GM19452 (cell line): ENCODE measurements at regions not wholly inside any gene's neighbourhood (a gene's known extent, or its start where the extent isn't known, plus 50 kb on each side); places are given as distances from the start of the nearest gene placed in this dataset.

Experiments
- ATAC-seq: cut with Tn5 transposase; IDR thresholded peaks from one replicate; pipeline ENCODE4 v1.9.1; 2021; ENCODE audit not compliant: unreplicated experiment

DNA sequence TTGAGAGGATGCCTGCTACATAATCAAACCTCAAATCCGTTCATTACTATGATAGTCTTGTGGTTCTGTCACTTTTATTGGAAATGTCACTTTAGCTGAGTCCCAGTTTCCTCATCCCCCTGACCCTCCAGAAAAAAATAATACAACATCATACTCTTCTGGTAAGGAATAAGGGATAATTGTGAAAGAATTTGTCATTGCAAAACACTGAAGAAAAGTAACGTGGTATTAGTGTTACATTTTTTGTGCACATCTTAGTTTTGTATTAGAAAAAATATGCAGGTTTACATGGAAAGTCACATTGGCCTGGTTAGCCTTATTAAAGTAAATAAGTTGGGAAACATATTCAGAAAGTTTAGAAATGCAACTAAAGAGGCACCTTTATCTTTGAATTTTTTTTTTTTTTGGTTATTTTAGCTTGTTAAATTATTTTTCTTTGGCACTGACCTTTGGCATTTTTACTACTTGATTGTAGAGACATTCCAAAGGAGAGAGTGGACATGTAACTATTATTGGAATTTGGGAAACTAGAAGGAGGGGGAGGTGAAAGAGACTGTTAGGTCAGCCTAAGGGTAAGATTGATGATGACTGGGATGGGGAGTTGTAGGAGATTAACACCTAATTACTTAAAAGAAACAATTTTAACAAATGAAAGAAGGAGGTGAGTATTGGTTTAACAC is 462.2 kb upstream of the RARB start:
- no peak for ATAC-seq

GRCh38 chr3:24968036-24968435 is 460.0 kb upstream of the RARB start:
- ATAC-seq, result no peak

GRCh38 chr3:24972491-24972890 is 455.6 kb upstream of the RARB start:
- no peak for ATAC-seq

DNA sequence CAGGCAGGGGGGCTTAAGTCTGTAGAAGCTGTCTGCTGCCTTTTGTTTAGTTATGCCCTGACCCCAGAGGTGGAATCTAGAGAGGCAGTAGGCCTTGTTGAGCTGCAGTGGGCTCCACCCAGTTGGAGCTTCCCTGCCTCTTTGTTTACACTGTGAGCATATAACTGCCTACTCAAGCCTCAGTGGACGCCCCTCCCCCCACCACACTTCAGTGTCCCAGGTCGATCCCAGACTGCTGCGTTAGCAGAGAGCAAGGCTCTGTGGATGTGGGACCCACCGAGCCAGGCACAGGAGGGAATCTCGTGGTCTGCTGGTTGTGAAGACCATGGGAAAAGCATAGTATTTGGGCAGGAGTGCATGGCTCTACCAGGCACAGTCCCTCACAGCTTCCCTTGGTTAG is 446.8 kb upstream of the RARB start:
- ATAC-seq, result no peak

DNA sequence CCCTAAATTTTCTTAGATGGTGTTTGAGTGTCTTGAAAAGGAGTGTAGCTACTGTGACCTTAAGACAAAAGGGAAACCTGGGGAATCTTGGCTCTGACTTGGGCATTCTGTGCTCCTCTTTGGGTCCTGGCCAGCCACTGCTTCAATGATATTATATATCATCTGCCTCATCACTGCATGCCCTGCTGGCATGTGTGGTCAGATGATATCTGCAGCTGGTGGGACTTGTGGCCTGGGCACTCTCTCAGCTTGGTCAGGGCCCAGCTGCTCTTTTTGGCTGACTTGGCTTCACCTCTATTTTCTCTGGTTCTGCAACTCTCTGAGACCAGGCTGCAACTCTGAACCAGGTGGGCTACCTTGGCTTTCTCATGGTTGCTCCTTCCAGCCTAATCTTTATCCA is 446.1 kb upstream of the RARB start:
- no peak for ATAC-seq

DNA sequence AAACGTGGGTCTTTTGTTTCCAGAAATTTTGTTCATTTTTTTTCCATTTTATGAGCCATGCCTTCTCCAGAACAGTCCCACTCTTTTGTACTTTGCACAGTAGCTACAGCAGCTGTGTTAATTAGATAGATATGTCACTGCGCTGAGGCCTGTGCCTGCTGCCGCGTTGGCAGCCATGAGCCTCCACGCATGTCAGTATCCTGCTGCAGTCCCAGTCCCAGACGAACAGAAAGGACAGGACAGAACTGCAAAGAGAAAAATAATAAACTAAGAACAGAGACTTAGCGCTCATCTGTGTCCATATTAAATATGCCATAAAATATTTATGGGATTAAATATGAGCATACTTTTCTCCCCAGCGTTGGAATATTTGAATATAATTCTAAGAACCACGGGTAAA is 442.4 kb upstream of the RARB start:
- ATAC-seq, result no peak

DNA sequence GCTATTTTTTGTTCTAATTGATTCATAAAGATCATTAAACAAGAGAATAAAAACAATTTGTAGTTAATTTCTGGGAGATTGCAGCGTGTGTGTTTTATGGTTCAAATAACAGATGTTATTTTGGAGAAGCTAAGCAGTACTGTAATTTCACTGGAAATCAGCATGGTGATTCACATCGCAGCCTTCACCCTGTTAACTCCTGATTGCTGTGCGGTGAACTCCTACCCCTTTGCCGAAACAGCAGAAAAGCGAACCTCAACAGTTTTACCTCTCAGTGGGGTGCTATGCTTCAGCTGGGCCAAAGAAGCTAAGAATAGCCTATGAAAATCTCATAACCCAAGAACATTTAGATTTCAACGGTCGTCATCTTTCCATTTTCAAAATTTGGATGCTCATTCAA is 441.5 kb upstream of the RARB start:
- ATAC-seq, result no peak

DNA sequence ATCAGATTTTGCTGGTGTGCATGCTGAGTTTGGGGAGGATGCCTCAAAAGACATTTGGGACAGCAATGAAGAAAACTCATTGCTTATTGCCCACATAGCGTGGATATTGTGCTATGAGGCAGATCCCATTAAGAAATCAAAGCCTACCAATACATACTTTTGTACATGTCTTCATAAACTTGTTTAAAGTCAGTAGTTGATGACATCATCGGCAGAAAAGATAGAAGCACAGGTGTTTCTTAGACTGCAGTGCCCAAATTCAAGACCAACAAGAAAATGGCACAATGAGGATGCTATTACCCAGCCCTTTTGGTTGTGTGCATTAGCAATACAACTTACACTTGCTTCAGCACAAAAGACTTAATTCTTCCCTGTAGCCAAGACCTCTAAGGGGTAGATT is 428.7 kb upstream of the RARB start:
- no peak for ATAC-seq

DNA sequence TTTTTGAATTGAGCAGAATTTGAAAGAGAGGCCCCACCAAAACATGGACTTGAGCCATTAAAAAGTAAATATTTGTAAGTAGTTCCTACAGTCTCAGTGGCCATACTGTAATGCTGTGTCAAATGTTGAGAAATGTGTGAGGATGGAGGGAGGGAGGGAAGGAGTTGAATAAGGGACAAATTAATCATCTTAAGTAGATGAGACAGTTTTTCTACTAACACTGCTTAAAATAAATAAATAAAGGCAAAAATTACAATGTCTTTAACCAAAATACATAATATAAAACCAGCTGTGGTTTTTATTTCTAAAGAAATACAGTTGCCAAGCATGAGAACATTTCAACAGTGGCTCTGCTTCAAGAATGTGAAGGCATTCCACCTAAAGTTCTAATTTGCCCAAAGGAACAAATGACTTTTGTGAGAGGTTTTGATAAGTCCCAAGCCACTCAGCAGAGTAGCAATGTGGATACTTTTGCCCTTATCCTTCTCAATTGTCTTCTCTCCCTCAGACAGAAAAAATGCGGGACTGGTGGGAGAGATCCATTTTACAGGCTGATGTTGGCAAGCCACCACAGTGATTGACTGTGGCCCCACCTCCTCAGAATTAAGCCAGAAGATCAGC is 427.0 kb upstream of the RARB start:
- no peak for ATAC-seq

GRCh38 chr3:25002052-25002451 is 426.0 kb upstream of the RARB start:
- ATAC-seq, result no peak

GRCh38 chr3:25007974-25008658 is 419.9 kb upstream of the RARB start:
- ATAC-seq, result peak; percentile 98

DNA sequence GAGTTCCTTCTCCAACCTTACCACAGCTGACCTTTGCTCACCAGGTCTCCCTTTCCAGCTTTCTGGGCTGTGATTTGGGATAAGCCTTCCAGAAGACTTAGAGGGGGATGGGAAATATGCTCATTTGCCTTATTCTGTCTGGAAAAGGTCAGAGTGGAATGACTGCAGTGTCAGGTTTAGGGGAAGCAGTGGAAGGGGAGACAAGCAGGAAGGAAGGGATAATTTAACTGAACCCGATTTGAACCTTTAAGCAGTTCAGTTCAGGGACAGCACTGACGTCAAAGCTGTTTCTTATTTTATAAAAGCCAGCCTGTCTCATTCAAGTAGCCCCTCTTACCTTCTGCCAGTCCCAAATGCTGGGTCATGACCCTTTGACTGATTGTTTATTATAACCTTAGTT is 418.4 kb upstream of the RARB start:
- no peak for ATAC-seq

DNA sequence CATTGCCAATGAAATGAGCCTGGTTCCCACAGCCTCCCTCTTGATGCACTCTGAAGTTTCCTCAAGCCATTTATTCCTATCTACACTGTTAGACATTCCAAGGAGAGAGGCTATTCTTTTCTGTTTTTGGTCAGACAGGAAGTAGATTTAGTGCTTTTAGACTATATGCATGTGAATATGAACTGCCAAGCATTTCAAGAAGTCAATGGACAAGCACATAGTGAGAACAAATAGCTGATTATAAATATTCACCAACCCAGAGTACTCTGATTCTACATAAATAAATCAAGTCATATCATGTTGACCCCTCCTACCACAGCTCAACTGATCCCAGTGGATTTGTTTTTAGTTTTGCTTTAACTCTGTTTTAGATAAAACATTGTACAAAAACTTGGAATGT is 412.5 kb upstream of the RARB start:
- ATAC-seq, result no peak

GRCh38 chr3:25018909-25019308 is 409.2 kb upstream of the RARB start:
- no peak for ATAC-seq

DNA sequence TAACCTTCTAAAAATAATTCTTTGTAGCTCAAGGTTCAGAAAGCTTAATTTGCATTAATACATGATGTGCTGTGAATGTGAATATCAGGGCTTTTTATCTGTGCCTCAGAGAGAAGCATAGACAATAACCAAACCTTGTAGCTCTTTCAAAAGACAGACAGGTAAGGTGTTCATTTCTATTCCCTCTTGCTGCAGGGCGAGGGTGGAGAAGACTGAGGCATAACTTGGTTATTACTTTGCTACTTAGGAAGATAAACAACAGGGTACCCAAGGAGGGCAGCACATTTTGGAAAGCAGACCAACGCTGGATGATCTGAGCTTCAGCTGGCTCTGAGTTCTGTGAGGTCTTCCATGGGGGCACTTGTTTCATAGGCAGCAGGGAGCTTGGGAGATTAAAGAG is 408.6 kb upstream of the RARB start:
- no peak for ATAC-seq

GRCh38 chr3:25021816-25022215 is 406.2 kb upstream of the RARB start:
- no peak for ATAC-seq

- ATAC-seq, result no peak
These were observed 404.2 kb upstream of the RARB start for GRCh38 chr3:25023876-25024275.

DNA sequence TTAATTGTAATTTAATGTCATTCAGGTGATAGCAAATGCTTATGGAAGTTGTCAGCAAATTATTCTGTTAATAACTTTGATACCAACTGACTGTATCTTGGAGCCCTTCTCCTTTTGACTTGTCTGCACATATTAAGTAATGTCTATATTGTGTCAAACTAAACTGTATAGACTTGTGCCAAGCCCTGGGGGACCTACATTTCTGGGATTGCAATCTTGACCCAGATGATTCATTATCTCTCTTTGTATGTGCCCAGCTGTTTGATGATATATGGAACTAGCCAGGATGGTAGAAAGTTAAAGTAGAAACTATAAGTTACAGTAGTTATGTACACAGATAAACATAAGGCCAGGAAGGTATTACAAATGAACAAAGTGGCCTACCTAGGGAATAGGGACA is 402.8 kb upstream of the RARB start:
- no peak for ATAC-seq

GRCh38 chr3:25027650-25028049 is 400.4 kb upstream of the RARB start:
- ATAC-seq, result no peak

DNA sequence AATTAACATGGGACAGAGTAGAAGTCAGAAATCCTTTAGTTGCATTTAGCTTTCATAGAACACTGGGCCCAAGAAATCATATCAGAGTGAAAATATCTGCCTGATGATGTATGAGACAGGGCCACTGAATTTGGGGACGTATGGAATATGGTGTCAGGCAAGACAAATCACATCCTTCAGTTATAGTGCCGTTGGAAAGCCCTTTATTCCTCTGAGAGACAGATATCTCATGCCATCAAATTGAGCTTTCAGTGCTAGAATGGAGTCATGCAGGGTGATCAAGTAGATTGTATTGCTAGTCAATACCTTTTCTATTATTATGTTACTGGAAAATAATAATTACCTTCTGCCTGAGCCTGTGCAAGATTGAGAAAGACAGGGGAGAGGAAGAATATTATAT is 398.2 kb upstream of the RARB start:
- no peak for ATAC-seq

GRCh38 chr3:25032344-25032743 is 395.7 kb upstream of the RARB start:
- no peak for ATAC-seq

- no peak for ATAC-seq
These were observed 394.5 kb upstream of the RARB start for GRCh38 chr3:25033407-25034029.
